Common myeloid progenitor, CD34-positive (primary cell): ENCODE measurements at regions not wholly inside any gene's neighbourhood (a gene's known extent, or its start where the extent isn't known, plus 50 kb on each side); places are given as distances from the start of the nearest gene placed in this dataset.
"Not testable (repeated sequence)": the region's sequence is repeated elsewhere in the genome, so short reads cannot be mapped to it uniquely, and the experiment has no call there.

ENCODE experiments used
- CTCF ChIA-PET: fragments of 350-600 bp; sonication (Branson Sonifier 250); formaldehyde crosslinking; loops from one replicate; lab custom pipeline; 2021; ENCODE audit warnings: antibody characterized with exemption; lab: Charles Lee
- POLR2A ChIA-PET: fragments of 350-600 bp; sonication (Branson Sonifier 250); formaldehyde crosslinking; loops from one replicate; lab custom pipeline; 2021; ENCODE audit warnings: antibody characterized with exemption; lab: Charles Lee
- DNase-seq, 3 donors: peaks; one replicate each; pipeline versions ENCODE4 v3.0.0 to v3.0.0-alpha.2; 2013
- H3K27ac ChIP-seq, 2 experiments: 1 replicate in 1 of 2; 2 replicates in 1 of 2; pipeline ENCODE4 v1.7.0; 2013; ENCODE audit warnings: inconsistent platforms in 2 of 2, low read length in 2 of 2, mild to moderate bottlenecking in 2 of 2, low read depth in 1 of 2, moderate library complexity in 1 of 2; ENCODE audit not compliant: severe bottlenecking in 2 of 2, insufficient read depth in 1 of 2, poor library complexity in 1 of 2
- H3K27me3 ChIP-seq, 5 experiments: replicated peaks in 2 of 5; 1 replicate in 3 of 5; 2 replicates in 2 of 5; pipeline versions ENCODE4 v1.6.1 to v1.7.0; 2013; ENCODE audit warnings: low read length in 4 of 5, mild to moderate bottlenecking in 2 of 5, moderate library complexity in 2 of 5, inconsistent platforms in 1 of 5; ENCODE audit not compliant: insufficient read depth in 5 of 5, control insufficient read depth in 4 of 5
- H3K36me3 ChIP-seq, 4 experiments: 1 replicate in 2 of 4; 2 replicates in 2 of 4; pipeline versions ENCODE4 v1.6.1 to v1.7.0; 2013; ENCODE audit warnings: low read length in 3 of 4, control low read depth in 1 of 4, mild to moderate bottlenecking in 1 of 4; ENCODE audit not compliant: control insufficient read depth in 4 of 4, insufficient read depth in 4 of 4
- H3K4me1 ChIP-seq, 4 experiments: 1 replicate in 3 of 4; 2 replicates in 1 of 4; pipeline versions ENCODE4 v1.6.1 to v1.7.1; 2013; ENCODE audit warnings: low read length in 3 of 4, mild to moderate bottlenecking in 3 of 4, control low read depth in 1 of 4, inconsistent platforms in 1 of 4, moderate library complexity in 1 of 4; ENCODE audit not compliant: control insufficient read depth in 4 of 4, insufficient read depth in 4 of 4; ENCODE audit errors: control extremely low read depth in 1 of 4
- H3K4me3 ChIP-seq, 7 experiments: 1 replicate in 4 of 7; 2 replicates in 3 of 7; pipeline versions ENCODE4 v1.5.1 to v1.7.0; 2013; ENCODE audit warnings: mild to moderate bottlenecking in 7 of 7, low read length in 6 of 7, moderate library complexity in 6 of 7, inconsistent platforms in 2 of 7, low read depth in 2 of 7, control low read depth in 1 of 7; ENCODE audit not compliant: insufficient read depth in 4 of 7, control insufficient read depth in 1 of 7; ENCODE audit errors: extremely low read depth in 1 of 7
- H3K9me3 ChIP-seq, 5 experiments: 1 replicate in 4 of 5; 2 replicates in 1 of 5; pipeline versions ENCODE4 v1.6.1 to v1.7.1; 2013; ENCODE audit warnings: low read length in 4 of 5, mild to moderate bottlenecking in 2 of 5, inconsistent platforms in 1 of 5, low read depth in 1 of 5, moderate library complexity in 1 of 5; ENCODE audit not compliant: control insufficient read depth in 4 of 5, insufficient read depth in 2 of 5; ENCODE audit errors: control extremely low read depth in 1 of 5
- WGBS: methylation state at CpG from one replicate; pipeline ENCODE4 v1.1.5; 2013; ENCODE audit not compliant: insufficient coverage; 5-methylcytosine and 5-hydroxymethylcytosine counted together

DNA sequence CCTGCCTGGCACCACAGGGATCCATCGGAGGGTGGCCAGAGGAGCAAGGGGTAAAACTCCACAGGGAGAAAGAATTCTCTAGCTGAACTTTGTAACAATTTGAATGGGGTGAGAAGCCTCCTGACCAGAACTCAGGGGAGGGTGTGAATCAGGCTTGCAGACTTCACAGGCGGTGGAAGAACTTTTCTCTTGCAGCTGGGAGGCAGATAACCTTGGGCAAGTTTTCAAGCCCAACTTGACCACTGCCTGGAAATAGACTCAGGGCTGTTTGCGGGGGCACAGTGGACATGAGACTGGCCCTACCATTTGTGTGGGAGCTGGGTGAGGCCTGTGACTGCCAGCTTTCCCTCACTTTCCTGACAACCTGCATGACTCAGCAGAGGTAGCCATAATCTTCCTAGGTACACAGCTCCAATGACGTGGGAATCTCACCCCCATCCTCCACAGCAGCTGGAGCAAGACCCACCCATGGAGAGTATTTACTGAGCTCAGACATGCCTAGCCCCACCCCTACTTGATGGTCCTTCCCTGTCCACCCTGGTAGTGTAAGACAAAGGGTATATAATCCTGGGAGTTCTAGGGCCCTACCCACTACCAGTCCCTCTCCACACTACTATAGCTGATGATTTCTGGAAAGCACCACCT is 210.0 kb upstream of the AGTR2 start:
- WGBS, result 78% methylated on average over 3 of the region's 4 CpGs
- ChIA-PET POLR2A (no interaction called here), CTCF (no interaction called here)
- no peak overlapping the region for H3K27ac ChIP-seq
- H3K27me3 ChIP-seq, result peaks cover 0 to 24% (median 0%) of the 10 kb centered on the region in 5 experiments
- H3K9me3 ChIP-seq, result peaks cover 0 to 2% (median 0%) of the 10 kb centered on the region in 5 experiments
- H3K4me3 ChIP-seq, result no peak overlapping the region
- peaks cover 0 to 4% (median 0%) of the 10 kb centered on the region in 4 experiments for H3K4me1 ChIP-seq
- no peak for DNase-seq
- H3K36me3 ChIP-seq, result no peaks in the 10 kb centered on the region

DNA sequence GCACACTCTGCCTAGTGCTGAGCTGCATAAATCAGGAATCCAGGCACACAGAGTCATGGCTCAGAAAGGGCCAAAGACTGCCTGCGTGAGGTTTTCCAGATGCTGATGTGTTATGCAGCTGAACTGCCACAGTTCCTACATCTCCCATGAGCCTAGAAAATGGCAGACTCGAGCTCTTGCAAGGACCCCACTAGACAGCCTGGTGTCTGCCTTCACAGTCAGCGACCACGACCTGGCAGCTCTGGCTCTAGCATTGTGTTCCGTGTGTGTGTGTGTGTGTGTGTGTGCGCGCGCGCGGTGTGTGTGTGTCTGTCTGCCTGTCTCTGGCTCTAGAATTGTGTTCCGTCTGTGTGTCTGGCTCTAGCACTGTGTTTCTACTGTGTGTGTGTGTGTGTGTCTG is 203.6 kb upstream of the AGTR2 start:
- peak in 1 of 3 donors; percentile 35 for DNase-seq
- Histone ChIP-seq H3K27me3 (peaks cover 0 to 41% (median 0%) of the 10 kb centered on the region in 5 experiments), H3K36me3 (no peaks in the 10 kb centered on the region), H3K9me3 (peaks cover 0 to 1% (median 0%) of the 10 kb centered on the region in 5 experiments), H3K4me3 (no peak overlapping the region), H3K4me1 (peaks cover 0 to 5% (median 2%) of the 10 kb centered on the region in 4 experiments), H3K27ac (no peak overlapping the region)
- ChIA-PET CTCF (no interaction called here), POLR2A (no interaction called here)
- WGBS, result 81% methylated on average over 2 of the region's 11 CpGs

DNA sequence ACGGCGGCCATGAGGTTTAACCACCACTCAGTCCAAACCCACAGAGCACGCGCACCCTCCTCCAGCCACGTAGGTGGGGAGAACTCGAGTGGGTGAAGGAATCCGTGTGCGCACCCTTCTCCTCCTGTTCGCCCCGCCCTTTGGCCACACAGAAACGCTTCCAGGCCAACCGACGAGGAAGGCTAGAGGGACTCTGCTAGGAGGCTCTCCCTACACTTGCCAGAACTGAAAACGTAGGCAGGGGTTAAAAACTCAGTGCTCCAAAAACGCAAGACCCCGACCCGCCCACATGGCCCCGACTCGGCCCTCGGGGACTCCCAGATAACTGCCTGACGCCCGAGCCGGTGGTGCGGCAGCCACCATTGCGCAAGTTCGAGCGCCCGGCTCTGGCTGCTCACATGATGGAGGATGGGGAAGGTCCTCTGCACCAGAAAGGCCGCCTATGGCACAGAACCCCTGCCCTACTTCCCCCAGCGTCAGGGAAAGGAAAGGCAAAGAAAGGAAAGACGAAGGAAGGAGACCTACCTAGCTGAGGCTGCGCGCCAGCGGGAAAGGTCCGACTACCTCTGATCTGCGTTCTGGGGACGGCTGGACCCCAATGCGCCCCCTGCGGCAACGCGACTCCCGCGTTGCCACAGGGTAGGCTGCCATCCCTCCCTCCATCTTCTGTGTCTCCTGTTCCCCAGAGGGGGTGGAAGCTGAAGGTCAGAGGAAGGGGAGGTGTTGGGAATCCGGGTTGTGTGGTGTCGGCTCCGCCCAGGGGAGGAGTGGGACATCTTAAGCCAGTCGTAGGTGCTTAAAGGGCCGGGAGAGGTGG is 201.9 kb upstream of the AGTR2 start:
- no peaks in the 10 kb centered on the region for H3K9me3 ChIP-seq
- peaks cover 0 to 5% (median 2%) of the 10 kb centered on the region in 4 experiments for H3K4me1 ChIP-seq
- POLR2A ChIA-PET, result interaction anchor here (0.6 kb wide), 1 partner anchor 334 kb away, joined by 3 read pairs; no protein-coding TSS in a partner anchor
- H3K27me3 ChIP-seq, result peaks cover 0 to 45% (median 0%) of the 10 kb centered on the region in 5 experiments
- peak; percentile 52 to 75 (median 70) for DNase-seq
- peak overlapping the region; percentile 53 to 87 (median 71) for H3K4me3 ChIP-seq
- WGBS, result 17% methylated on average over 34 of the region's 48 CpGs
- H3K36me3 ChIP-seq, result no peaks in the 10 kb centered on the region
- H3K27ac ChIP-seq, result no peak overlapping the region
- CTCF ChIA-PET, result no interaction called here

- DNase-seq, result no peak
- Histone ChIP-seq H3K9me3 (no peaks in the 10 kb centered on the region), H3K27ac (no peak overlapping the region), H3K36me3 (no peaks in the 10 kb centered on the region), H3K4me1 (peaks cover 0 to 5% (median 2%) of the 10 kb centered on the region in 4 experiments), H3K4me3 (no peak overlapping the region), H3K27me3 (peaks cover 0 to 52% (median 0%) of the 10 kb centered on the region in 5 experiments)
- ChIA-PET CTCF (no interaction called here), POLR2A (no interaction called here)
- WGBS, result 94% methylated on average over 2 of the region's 5 CpGs
Measured at GRCh38 chrX:115970718-115971117, 199.8 kb upstream of the AGTR2 start.

- H3K4me3 ChIP-seq, result no peak overlapping the region
- ChIA-PET CTCF (no interaction called here), POLR2A (no interaction called here)
- H3K4me1 ChIP-seq, result peaks cover 0 to 5% (median 2%) of the 10 kb centered on the region in 4 experiments
- no peaks in the 10 kb centered on the region for H3K9me3 ChIP-seq
- WGBS, result 20% methylated on average over 1 of the region's 1 CpG
- no peak for DNase-seq
- H3K27me3 ChIP-seq, result peaks cover 0 to 50% (median 0%) of the 10 kb centered on the region in 5 experiments
- no peak overlapping the region for H3K27ac ChIP-seq
- H3K36me3 ChIP-seq, result no peaks in the 10 kb centered on the region
Measured at GRCh38 chrX:115972717-115973116, 197.8 kb upstream of the AGTR2 start.

DNA sequence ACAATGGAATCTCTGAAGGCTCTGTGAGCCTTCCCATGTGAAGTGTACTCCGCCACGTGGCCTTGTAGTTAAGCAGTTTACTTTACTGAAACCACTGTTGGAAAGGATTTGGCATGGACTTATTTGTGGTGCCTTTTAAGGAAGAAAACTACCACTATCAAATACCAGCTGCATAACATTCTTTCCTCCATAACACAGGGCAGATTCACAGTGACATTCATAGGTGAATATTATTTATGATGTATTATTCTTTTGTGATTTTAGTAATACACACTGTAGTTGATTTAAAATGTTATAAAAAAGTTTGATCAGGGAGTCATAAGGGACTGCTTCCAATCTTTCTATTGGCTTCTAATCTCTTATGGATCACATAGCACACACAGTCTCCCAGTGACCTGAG is 192.5 kb upstream of the AGTR2 start:
- 60% methylated on average over 2 of the region's 2 CpGs for WGBS
- H3K9me3 ChIP-seq, result peaks cover 0 to 2% (median 0%) of the 10 kb centered on the region in 5 experiments
- no peak overlapping the region for H3K27ac ChIP-seq
- no peak overlapping the region for H3K4me3 ChIP-seq
- ChIA-PET POLR2A (no interaction called here), CTCF (no interaction called here)
- no peaks in the 10 kb centered on the region for H3K36me3 ChIP-seq
- no peaks in the 10 kb centered on the region for H3K4me1 ChIP-seq
- DNase-seq, result no peak
- H3K27me3 ChIP-seq, result peaks cover 0 to 22% (median 0%) of the 10 kb centered on the region in 5 experiments

DNA sequence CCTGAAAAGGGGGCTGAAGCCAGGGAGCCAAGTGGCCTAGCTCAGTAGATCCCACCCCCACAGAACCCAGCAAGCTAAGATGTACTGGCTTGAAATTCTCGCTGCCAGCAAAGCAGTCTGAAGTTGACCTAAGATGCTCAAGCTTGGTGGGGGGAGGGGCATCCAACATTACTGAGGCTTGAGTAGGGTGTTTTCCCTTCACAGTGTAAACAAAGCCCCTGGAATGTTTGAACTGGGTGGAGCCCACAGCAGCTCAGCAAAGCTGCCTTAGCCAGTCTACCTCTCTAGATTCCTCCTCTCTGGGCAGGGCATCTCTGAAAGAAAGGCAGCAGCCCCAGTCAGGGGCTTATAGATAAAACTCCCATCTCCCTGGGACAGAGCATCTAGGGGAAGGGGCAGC is 187.4 kb upstream of the AGTR2 start:
- H3K4me1 ChIP-seq, H3K4me3 ChIP-seq, H3K27ac ChIP-seq, DNase-seq, H3K9me3 ChIP-seq, H3K27me3 ChIP-seq, POLR2A ChIA-PET, CTCF ChIA-PET, H3K36me3 ChIP-seq: not testable (repeated sequence)
- WGBS, result 100% methylated on average over 1 of the region's 1 CpG
